GM13977 (cell line): ENCODE measurements at regions not wholly inside any gene's neighbourhood (a gene's known extent, or its start where the extent isn't known, plus 50 kb on each side); places are given as distances from the start of the nearest gene placed in this dataset.

Experiments
- DNase-seq: peaks from one replicate; pipeline ENCODE4 v3.0.0; 2012; ENCODE audit warnings: low spot score
- CTCF ChIP-seq: IDR thresholded peaks from 2 replicates; pipeline ENCODE4 v1.5.1; 2012; ENCODE audit warnings: mild to moderate bottlenecking, control low read depth; ENCODE audit not compliant: insufficient read depth; ENCODE audit errors: extremely low read depth, missing control alignments
- in situ Hi-C: fragments of 300-500 bp; cut with MboI; formaldehyde crosslinking; loops from one replicate; pipeline ENCODE4 v1.12.0; 2022; ENCODE audit warnings: low sequenced_read_pairs, low pct_unique_long_range_greater_than_20kb, mixed read lengths, inconsistent platforms; ENCODE audit not compliant: unreplicated experiment

- in situ Hi-C loops: no loop called here
- no peak for DNase-seq
- TF ChIP-seq CTCF: no peak
These were observed 234.5 kb upstream of the CDIN1 start for GRCh38 chr15:36344887-36345286.

GRCh38 chr15:36347272-36347858 is 232.1 kb upstream of the CDIN1 start:
- in situ Hi-C loops: no loop called here
- DNase-seq: no peak

GRCh38 chr15:36356466-36356865 is 223.0 kb upstream of the CDIN1 start:
- in situ Hi-C loops: no loop called here
- DNase-seq: no peak
- no peak for TF ChIP-seq CTCF

More at GRCh38 chr15:36347272-36347858, 232.1 kb upstream of the CDIN1 start:
- no peak for TF ChIP-seq CTCF

GRCh38 chr15:36356978-36357601 is 222.3 kb upstream of the CDIN1 start:
- in situ Hi-C loops: no loop called here
- DNase-seq: no peak
- no peak for TF ChIP-seq CTCF

- no peak for DNase-seq
- no peak for TF ChIP-seq CTCF
- in situ Hi-C loops: no loop called here
These were observed 221.3 kb upstream of the CDIN1 start for GRCh38 chr15:36358094-36358493.

- no peak for DNase-seq
- in situ Hi-C loops: no loop called here
- TF ChIP-seq CTCF: no peak
These were observed 220.9 kb upstream of the CDIN1 start for GRCh38 chr15:36358523-36358922.
